GM12875 (cell line): ENCODE measurements at regions not wholly inside any gene's neighbourhood (a gene's known extent, or its start where the extent isn't known, plus 50 kb on each side); places are given as distances from the start of the nearest gene placed in this dataset.

ENCODE experiments used
- H3K4me3 ChIP-seq: one replicate; pipeline ENCODE4 v1.5.1; 2011; ENCODE audit warnings: low read depth, low read length, control low read depth
- CTCF ChIP-seq: IDR thresholded peaks from 2 replicates; pipeline ENCODE4 v1.5.1; 2011; ENCODE audit warnings: low read depth, mild to moderate bottlenecking, control low read depth, inconsistent platforms, low read length, moderate library complexity, borderline replicate concordance; ENCODE audit not compliant: insufficient read depth

- H3K4me3 ChIP-seq = no peak overlapping the region
- TF ChIP-seq CTCF = no peak
Measured at GRCh38 chr6:48429610-48430009, 318.6 kb upstream of the PTCHD4 start.

GRCh38 chr6:48429021-48429420 lies 318.0 kb upstream of the PTCHD4 start:
- TF ChIP-seq CTCF = no peak
- H3K4me3 ChIP-seq = no peak overlapping the region

- H3K4me3 ChIP-seq = no peak overlapping the region
- no peak for TF ChIP-seq CTCF
Measured at GRCh38 chr6:48426636-48427035, 315.6 kb upstream of the PTCHD4 start.

DNA sequence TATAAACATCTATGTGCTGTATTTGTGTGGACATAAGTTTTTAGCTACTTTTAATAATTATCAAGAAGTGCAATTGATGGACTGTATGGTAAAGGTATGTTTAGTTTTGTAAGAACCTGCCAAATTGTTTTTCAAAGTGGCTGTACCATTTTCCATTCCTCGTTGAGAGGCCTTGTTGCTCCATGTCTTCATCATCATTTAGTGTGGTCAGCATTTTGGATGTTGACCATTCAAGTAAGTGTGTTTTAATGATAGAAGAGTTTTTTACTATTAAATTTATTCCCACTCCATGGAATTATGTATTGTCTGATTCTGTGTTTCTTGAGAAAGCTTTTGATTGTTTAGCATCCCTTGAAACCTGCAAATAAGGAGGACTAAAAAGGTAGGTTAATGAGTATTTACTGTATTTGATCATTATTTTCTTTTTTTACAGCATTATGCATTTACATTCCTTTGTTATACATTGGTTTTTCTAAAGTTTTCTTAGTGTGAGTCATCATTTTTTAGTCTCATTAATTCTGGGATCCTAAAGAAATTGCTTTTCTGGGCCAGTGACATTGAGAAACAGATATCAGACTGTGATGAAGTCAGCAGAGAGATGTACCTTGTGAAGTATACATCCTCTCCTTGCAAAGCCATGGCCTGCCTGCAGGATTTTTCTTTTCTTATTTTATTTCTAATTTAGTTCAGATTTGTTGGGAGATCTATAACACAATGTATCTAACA lies 312.8 kb upstream of the PTCHD4 start:
- no peak for TF ChIP-seq CTCF
- no peak overlapping the region for H3K4me3 ChIP-seq

DNA sequence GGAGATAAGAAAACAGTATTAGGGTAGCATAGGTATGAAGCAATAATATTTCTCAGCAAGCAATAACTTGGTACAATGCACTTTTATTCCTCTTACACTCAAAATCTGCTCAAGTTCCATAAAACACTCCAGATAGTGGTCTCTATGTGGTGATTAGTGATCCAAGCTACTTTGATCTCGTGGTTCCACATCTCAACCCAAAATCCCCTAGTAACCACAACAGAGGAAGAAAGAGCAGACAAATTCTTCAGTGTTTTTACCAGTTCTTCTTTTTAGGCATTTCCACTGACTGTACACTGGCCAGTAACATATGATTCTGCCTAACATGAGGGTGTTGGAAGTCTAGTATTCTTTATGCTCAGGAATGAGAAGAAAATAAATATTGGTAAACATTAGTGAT lies 309.0 kb upstream of the PTCHD4 start:
- TF ChIP-seq CTCF = no peak
- H3K4me3 ChIP-seq = no peak overlapping the region

DNA sequence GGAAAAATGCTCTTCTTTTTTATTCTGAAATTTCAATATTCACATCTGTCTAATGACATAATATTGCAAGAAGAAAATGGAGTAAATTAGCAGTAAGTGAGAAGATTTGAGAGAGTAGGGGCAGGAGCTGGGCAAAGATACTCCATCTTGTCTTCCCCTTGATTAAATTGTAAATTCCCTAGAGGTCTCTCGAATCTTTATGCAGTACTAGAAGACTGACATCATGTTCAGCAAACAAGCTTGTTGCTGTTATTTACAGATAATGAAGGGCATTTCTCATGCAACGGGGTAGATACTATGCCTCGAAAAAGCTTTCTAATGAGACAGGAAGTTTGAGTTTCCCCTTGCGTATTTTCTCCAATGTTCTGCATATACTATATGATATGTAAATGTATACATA lies 306.9 kb upstream of the PTCHD4 start:
- TF ChIP-seq CTCF = no peak
- no peak overlapping the region for H3K4me3 ChIP-seq

GRCh38 chr6:48412656-48413055 lies 301.7 kb upstream of the PTCHD4 start:
- no peak overlapping the region for H3K4me3 ChIP-seq
- no peak for TF ChIP-seq CTCF
